ENCODE measurements at regions not wholly inside any gene's neighbourhood (a gene's known extent, or its start where the extent isn't known, plus 50 kb on each side); places are given as distances from the start of the nearest gene placed in this dataset.

- TF ChIP-seq CTCF (optimal IDR thresholded peaks at IDR 0.05 in 1 of 3, IDR thresholded peaks at IDR 0.05 in 1 of 3, conservative IDR thresholded peaks at IDR 0.05 in 1 of 3; ENCODE audit: extremely low read depth in 1 of 3, insufficient read depth in 2 of 3, low read length in 3 of 3): no peak
- TF ChIP-seq EZH2 (IDR thresholded peaks at IDR 0.05; ENCODE audit: low read length): no peak
- no peak overlapping the region for H3K4me2 ChIP-seq (ENCODE audit: control insufficient read depth, extremely low read depth, insufficient read depth, low read depth, low read length)
- H4K20me1 ChIP-seq (ENCODE audit: control insufficient read depth, extremely low read depth, insufficient read depth, low read length): no peaks in the 10 kb centered on the region
- H3K27ac ChIP-seq (ENCODE audit: control insufficient read depth, insufficient read depth, low read length): no peak overlapping the region
- no peak overlapping the region for H3K4me3 ChIP-seq (ENCODE audit: control insufficient read depth in 2 of 3, extremely low read depth in 1 of 3, insufficient read depth in 2 of 3, low read depth in 1 of 3, low read length in 3 of 3)
- FAIRE-seq (no peak), DNase-seq (ENCODE audit: low read depth, low spot score) (no peak)
- H3K36me3 ChIP-seq (ENCODE audit: control insufficient read depth in 2 of 2, extremely low read depth in 1 of 2, insufficient read depth in 2 of 2, low read length in 2 of 2): no peaks in the 10 kb centered on the region
- peaks cover 4% of the 10 kb centered on the region for H3K4me1 ChIP-seq (ENCODE audit: control insufficient read depth, extremely low read depth, insufficient read depth, low read length)
- no peak overlapping the region for H3K9ac ChIP-seq (ENCODE audit: control insufficient read depth, extremely low read depth, insufficient read depth, low read length)
- H3K9me1 ChIP-seq (ENCODE audit: control insufficient read depth, extremely low read depth, insufficient read depth, low read length): no peaks in the 10 kb centered on the region
- dilution Hi-C loops (cut with MboI; ENCODE audit: extremely low pct_ligation_motif_present, low sequenced_read_pairs): no loop called here
- H2AFZ ChIP-seq (ENCODE audit: control insufficient read depth, low read length): no peak overlapping the region
- H3K9me3 ChIP-seq (ENCODE audit: control insufficient read depth, low read depth, low read length): no peaks in the 10 kb centered on the region
- no peaks in the 10 kb centered on the region for H3K27me3 ChIP-seq (ENCODE audit: control insufficient read depth, extremely low read depth, insufficient read depth, low read length)
- H3K79me2 ChIP-seq (ENCODE audit: control insufficient read depth, insufficient read depth, low read length): no peaks in the 10 kb centered on the region
Measured at GRCh38 chr18:8463791-8464190, 145.4 kb upstream of the RAB12 start.

- TF ChIP-seq EZH2 (IDR thresholded peaks at IDR 0.05; ENCODE audit: low read length) (no peak), CTCF (optimal IDR thresholded peaks at IDR 0.05 in 1 of 3, IDR thresholded peaks at IDR 0.05 in 1 of 3, conservative IDR thresholded peaks at IDR 0.05 in 1 of 3; ENCODE audit: extremely low read depth in 1 of 3, insufficient read depth in 2 of 3, low read length in 3 of 3) (no peak)
- DNase-seq (ENCODE audit: low read depth, low spot score): no peak
- Histone ChIP-seq H3K9ac (ENCODE audit: control insufficient read depth, extremely low read depth, insufficient read depth, low read length) (no peak overlapping the region), H3K36me3 (ENCODE audit: control insufficient read depth in 2 of 2, extremely low read depth in 1 of 2, insufficient read depth in 2 of 2, low read length in 2 of 2) (no peaks in the 10 kb centered on the region), H3K9me3 (ENCODE audit: control insufficient read depth, low read depth, low read length) (no peaks in the 10 kb centered on the region), H3K27ac (ENCODE audit: control insufficient read depth, insufficient read depth, low read length) (no peak overlapping the region), H3K4me2 (ENCODE audit: control insufficient read depth, extremely low read depth, insufficient read depth, low read depth, low read length) (no peak overlapping the region), H2AFZ (ENCODE audit: control insufficient read depth, low read length) (no peak overlapping the region), H3K4me1 (ENCODE audit: control insufficient read depth, extremely low read depth, insufficient read depth, low read length) (no peaks in the 10 kb centered on the region), H3K4me3 (ENCODE audit: control insufficient read depth in 2 of 3, extremely low read depth in 1 of 3, insufficient read depth in 2 of 3, low read depth in 1 of 3, low read length in 3 of 3) (no peak overlapping the region), H3K79me2 (ENCODE audit: control insufficient read depth, insufficient read depth, low read length) (no peaks in the 10 kb centered on the region), H3K27me3 (ENCODE audit: control insufficient read depth, extremely low read depth, insufficient read depth, low read length) (peaks cover 4% of the 10 kb centered on the region), H4K20me1 (ENCODE audit: control insufficient read depth, extremely low read depth, insufficient read depth, low read length) (no peaks in the 10 kb centered on the region), H3K9me1 (ENCODE audit: control insufficient read depth, extremely low read depth, insufficient read depth, low read length) (no peaks in the 10 kb centered on the region)
- dilution Hi-C loops (cut with MboI; ENCODE audit: extremely low pct_ligation_motif_present, low sequenced_read_pairs): no loop called here
- no peak for FAIRE-seq
Measured at GRCh38 chr18:8468191-8468590, 141.0 kb upstream of the RAB12 start.

All from keratinocyte (primary cell).